PC-9 (cell line): ENCODE measurements at regions not wholly inside any gene's neighbourhood (a gene's known extent, or its start where the extent isn't known, plus 50 kb on each side); places are given as distances from the start of the nearest gene placed in this dataset.
"Not testable (repeated sequence)": the region's sequence is repeated elsewhere in the genome, so short reads cannot be mapped to it uniquely, and the experiment has no call there.

ENCODE experiments used
- CTCF ChIP-seq: fragments of 200-600 bp; sonication (generic); conservative IDR thresholded peaks from 2 replicates; pipeline ENCODE4 v1.6.1; 2017; ENCODE audit warnings: mixed run types, antibody characterized with exemption, mild to moderate bottlenecking, moderate library complexity
- EZH2 ChIP-seq: fragments of 200-600 bp; sonication (generic); IDR thresholded peaks from 2 replicates; pipeline ENCODE4 v1.8.0; 2017; ENCODE audit warnings: antibody characterized with exemption, low read depth

GRCh38 chr2:8613207-8613999 is 68.5 kb upstream of the ID2 start:
- TF ChIP-seq CTCF, EZH2: not testable (repeated sequence)
